Ascending aorta (tissue), 2 donors: ENCODE measurements at regions not wholly inside any gene's neighbourhood (a gene's known extent, or its start where the extent isn't known, plus 50 kb on each side); places are given as distances from the start of the nearest gene placed in this dataset.
"Not testable (repeated sequence)": the region's sequence is repeated elsewhere in the genome, so short reads cannot be mapped to it uniquely, and the experiment has no call there.

ENCODE experiments used
- DNase-seq, 2 donors: peaks; one replicate each; pipeline ENCODE4 v3.0.0-alpha.2; 2019; ENCODE audit warnings: low spot score in 2 of 2
- H3K27ac ChIP-seq, 2 donors: fragments of 200-600 bp; sonication (generic); one replicate each; pipeline ENCODE4 v1.5.1; 2016 to 2017; ENCODE audit warnings: mild to moderate bottlenecking in 1 of 2
- H3K27me3 ChIP-seq: fragments of 200-600 bp; sonication (generic); one replicate; pipeline ENCODE4 v1.5.1; 2017
- H3K36me3 ChIP-seq, 2 donors: fragments of 200-600 bp; sonication (generic); one replicate each; pipeline ENCODE4 v1.5.1; 2016
- H3K4me1 ChIP-seq, 2 donors: fragments of 200-600 bp; sonication (generic); one replicate each; pipeline ENCODE4 v1.5.1; 2016 to 2017; ENCODE audit warnings: mild to moderate bottlenecking in 1 of 2
- H3K4me3 ChIP-seq, 2 donors: fragments of 200-600 bp; sonication (generic); one replicate each; pipeline ENCODE4 v1.5.1; 2016 to 2017; ENCODE audit warnings: mild to moderate bottlenecking in 1 of 2
- H3K9me3 ChIP-seq, 2 donors: fragments of 200-600 bp; sonication (generic); one replicate each; pipeline ENCODE4 v1.5.1; 2016
- CTCF ChIP-seq, 3 experiments: fragments of 200-600 bp in 2 of 3; fragments of 450-650 bp in 1 of 3; sonication (generic) in 2 of 3; IDR thresholded peaks; one replicate each; pipeline ENCODE4 v1.5.1; 2016 to 2019; ENCODE audit warnings: antibody characterized with exemption in 3 of 3, mild to moderate bottlenecking in 1 of 3, moderate library complexity in 1 of 3
- intact Hi-C: fragments of 100-400 bp; cut with DNase I; formaldehyde crosslinking; loops from one replicate; pipeline ENCODE4 v1.15.1; 2023

- Histone ChIP-seq H3K4me3 (no peak overlapping the region), H3K27me3 (no peaks in the 10 kb centered on the region), H3K27ac (no peak overlapping the region), H3K36me3 (no peaks in the 10 kb centered on the region), H3K4me1 (no peaks in the 10 kb centered on the region), H3K9me3 (no peaks in the 10 kb centered on the region)
- intact Hi-C loops = no loop called here
- DNase-seq = no peak
- TF ChIP-seq CTCF (IDR thresholded peaks at IDR 0.05) = no peak
These were observed 639.8 kb downstream of the TMEM182 start for GRCh38 chr2:103401621-103402020.

GRCh38 chr2:103402336-103402735, 640.5 kb downstream of the TMEM182 start:
- H3K27ac ChIP-seq = no peak overlapping the region
- no peak for TF ChIP-seq CTCF (IDR thresholded peaks at IDR 0.05)

GRCh38 chr2:103402944-103403343, 641.1 kb downstream of the TMEM182 start:
- H3K9me3 ChIP-seq = no peaks in the 10 kb centered on the region
- intact Hi-C loops = no loop called here
- H3K27me3 ChIP-seq = no peaks in the 10 kb centered on the region
- no peak for TF ChIP-seq CTCF (IDR thresholded peaks at IDR 0.05)
- H3K27ac ChIP-seq = no peak overlapping the region
- DNase-seq = no peak
- H3K36me3 ChIP-seq = no peaks in the 10 kb centered on the region
- no peak overlapping the region for H3K4me3 ChIP-seq
- H3K4me1 ChIP-seq = no peaks in the 10 kb centered on the region

More at GRCh38 chr2:103402336-103402735, 640.5 kb downstream of the TMEM182 start:
- Histone ChIP-seq H3K27me3 (no peaks in the 10 kb centered on the region), H3K4me1 (no peaks in the 10 kb centered on the region), H3K4me3 (no peak overlapping the region), H3K36me3 (no peaks in the 10 kb centered on the region), H3K9me3 (no peaks in the 10 kb centered on the region)
- intact Hi-C loops = no loop called here
- DNase-seq = no peak

GRCh38 chr2:103403388-103403787, 641.6 kb downstream of the TMEM182 start:
- H3K9me3 ChIP-seq, H3K4me1 ChIP-seq, H3K27ac ChIP-seq, H3K27me3 ChIP-seq, intact Hi-C loops, H3K4me3 ChIP-seq, H3K36me3 ChIP-seq, DNase-seq: not testable (repeated sequence)

GRCh38 chr2:103410221-103410620, 648.4 kb downstream of the TMEM182 start:
- no peak overlapping the region for H3K4me3 ChIP-seq
- intact Hi-C loops = no loop called here
- H3K4me1 ChIP-seq = no peaks in the 10 kb centered on the region
- H3K27me3 ChIP-seq = no peaks in the 10 kb centered on the region
- no peaks in the 10 kb centered on the region for H3K9me3 ChIP-seq
- no peak overlapping the region for H3K27ac ChIP-seq
- no peaks in the 10 kb centered on the region for H3K36me3 ChIP-seq
- DNase-seq = no peak
- no peak for TF ChIP-seq CTCF (IDR thresholded peaks at IDR 0.05)

GRCh38 chr2:103419506-103419905, 657.7 kb downstream of the TMEM182 start:
- Histone ChIP-seq H3K27me3 (no peaks in the 10 kb centered on the region), H3K4me3 (no peak overlapping the region), H3K9me3 (no peaks in the 10 kb centered on the region), H3K36me3 (no peaks in the 10 kb centered on the region), H3K27ac (no peak overlapping the region), H3K4me1 (no peaks in the 10 kb centered on the region)
- intact Hi-C loops = no loop called here
- DNase-seq = no peak
- no peak for TF ChIP-seq CTCF (IDR thresholded peaks at IDR 0.05)
